OCI-LY1 (cell line): ENCODE measurements at regions not wholly inside any gene's neighbourhood (a gene's known extent, or its start where the extent isn't known, plus 50 kb on each side); places are given as distances from the start of the nearest gene placed in this dataset.

Experiments used
- H2AFZ ChIP-seq: fragments of 200-600 bp; sonication (generic), shearing (Covaris generic); 2 replicates; pipeline ENCODE4 v1.6.0; 2014; ENCODE audit warnings: antibody characterized with exemption, mild to moderate bottlenecking, low read length
- H3F3A ChIP-seq: fragments of 200-600 bp; sonication (generic), shearing (Covaris generic); 2 replicates; pipeline ENCODE4 v1.6.0; 2014; ENCODE audit warnings: mild to moderate bottlenecking, antibody characterized with exemption, low read length, moderate library complexity; ENCODE audit not compliant: insufficient read depth
- H3K27ac ChIP-seq: fragments of 200-600 bp; sonication (generic); 2 replicates; pipeline ENCODE4 v1.5.1; 2014; ENCODE audit warnings: low read length, mixed run types, mild to moderate bottlenecking, low read depth; ENCODE audit not compliant: poor library complexity, severe bottlenecking
- H3K27me3 ChIP-seq: fragments of 200-600 bp; sonication (generic); 2 replicates; pipeline ENCODE4 v1.6.0; 2014; ENCODE audit warnings: antibody characterized with exemption, mild to moderate bottlenecking, low read length, moderate library complexity; ENCODE audit not compliant: insufficient read depth
- H3K36me3 ChIP-seq: fragments of 200-600 bp; sonication (generic); 2 replicates; pipeline ENCODE4 v1.6.1; 2014; ENCODE audit warnings: mild to moderate bottlenecking, antibody characterized with exemption, low read length, moderate library complexity, mixed read lengths; ENCODE audit not compliant: insufficient read depth
- H3K4me1 ChIP-seq: fragments of 200-600 bp; sonication (generic); 2 replicates; pipeline ENCODE4 v1.5.1; 2014; ENCODE audit warnings: mild to moderate bottlenecking, low read length, moderate library complexity; ENCODE audit not compliant: insufficient read depth, severe bottlenecking
- H3K4me2 ChIP-seq: fragments of 200-600 bp; sonication (generic), shearing (Covaris generic); 2 replicates; pipeline ENCODE4 v1.6.1; 2014; ENCODE audit warnings: low read length
- H3K4me3 ChIP-seq: fragments of 200-600 bp; sonication (generic); 2 replicates; pipeline ENCODE4 v1.5.1; 2014; ENCODE audit warnings: low read length, low read depth, mild to moderate bottlenecking, mixed read lengths; ENCODE audit not compliant: poor library complexity, severe bottlenecking
- H3K79me2 ChIP-seq: fragments of 200-600 bp; shearing (Covaris generic); 2 replicates; pipeline ENCODE4 v1.6.1; 2016; ENCODE audit warnings: mixed run types, low read length, mixed read lengths; ENCODE audit not compliant: insufficient read depth
- H3K9ac ChIP-seq: fragments of 200-600 bp; sonication (generic), shearing (Covaris generic); 2 replicates; pipeline ENCODE4 v1.6.1; 2014; ENCODE audit warnings: mild to moderate bottlenecking, low read length, mixed read lengths
- H3K9me2 ChIP-seq: fragments of 200-600 bp; sonication (generic), shearing (Covaris generic); 2 replicates; pipeline ENCODE4 v1.6.1; 2014; ENCODE audit warnings: low read depth, mild to moderate bottlenecking, low read length, mixed read lengths
- H3K9me3 ChIP-seq: fragments of 200-600 bp; shearing (Covaris generic); 2 replicates; pipeline ENCODE4 v1.6.1; 2014; ENCODE audit warnings: low read length, mixed read lengths
- H4K20me1 ChIP-seq: fragments of 200-600 bp; sonication (generic), shearing (Covaris generic); 2 replicates; pipeline ENCODE4 v1.6.0; 2016; ENCODE audit warnings: mild to moderate bottlenecking, low read length; ENCODE audit not compliant: insufficient read depth
- CTCF ChIP-seq: fragments of 200-600 bp; sonication (generic), shearing (Covaris generic); IDR thresholded peaks from 2 replicates; pipeline ENCODE4 v1.5.1; 2017; ENCODE audit warnings: mild to moderate bottlenecking, antibody characterized with exemption, low read length, moderate library complexity, mixed read lengths
- EZH2 ChIP-seq: fragments of 200-600 bp; sonication (generic), shearing (Covaris generic); IDR thresholded peaks from 2 replicates; pipeline ENCODE4 v1.8.0; 2017; ENCODE audit warnings: borderline replicate concordance, mixed run types, mild to moderate bottlenecking, antibody characterized with exemption, low read length, moderate library complexity, mixed read lengths

- Histone ChIP-seq H3F3A (no peaks in the 10 kb centered on the region), H3K9me2 (no peaks in the 10 kb centered on the region)
- TF ChIP-seq EZH2 (no peak), CTCF (no peak)
These were observed 624.8 kb upstream of the NOVA1 start for GRCh38 chr14:27222671-27223070.

GRCh38 chr14:27223906-27224305 lies 626.1 kb upstream of the NOVA1 start:
- H3K27ac ChIP-seq, result no peak overlapping the region
- H3K4me1 ChIP-seq, result no peaks in the 10 kb centered on the region
- H3K9me3 ChIP-seq, result no peaks in the 10 kb centered on the region
- H3K4me3 ChIP-seq, result no peak overlapping the region
- no peaks in the 10 kb centered on the region for H4K20me1 ChIP-seq
- no peaks in the 10 kb centered on the region for H3K9me2 ChIP-seq
- H3F3A ChIP-seq, result no peaks in the 10 kb centered on the region
- H3K9ac ChIP-seq, result no peak overlapping the region
- no peaks in the 10 kb centered on the region for H3K27me3 ChIP-seq
- TF ChIP-seq CTCF, result no peak
- no peak for TF ChIP-seq EZH2
- H3K79me2 ChIP-seq, result no peaks in the 10 kb centered on the region
- H2AFZ ChIP-seq, result no peak overlapping the region
- no peak overlapping the region for H3K4me2 ChIP-seq
- no peaks in the 10 kb centered on the region for H3K36me3 ChIP-seq

More at GRCh38 chr14:27222671-27223070, 624.8 kb upstream of the NOVA1 start:
- no peak overlapping the region for H3K9ac ChIP-seq
- no peak overlapping the region for H3K4me2 ChIP-seq
- no peak overlapping the region for H3K4me3 ChIP-seq
- no peak overlapping the region for H2AFZ ChIP-seq
- H3K4me1 ChIP-seq, result no peaks in the 10 kb centered on the region
- no peaks in the 10 kb centered on the region for H3K27me3 ChIP-seq
- no peaks in the 10 kb centered on the region for H3K36me3 ChIP-seq
- H4K20me1 ChIP-seq, result no peaks in the 10 kb centered on the region
- no peak overlapping the region for H3K27ac ChIP-seq
- H3K9me3 ChIP-seq, result no peaks in the 10 kb centered on the region
- H3K79me2 ChIP-seq, result no peaks in the 10 kb centered on the region

- H3K79me2 ChIP-seq, result no peaks in the 10 kb centered on the region
- H3K9me3 ChIP-seq, result no peaks in the 10 kb centered on the region
- TF ChIP-seq EZH2 (no peak), CTCF (no peak)
- no peak overlapping the region for H3K4me2 ChIP-seq
- no peaks in the 10 kb centered on the region for H3K27me3 ChIP-seq
- H3K9me2 ChIP-seq, result no peaks in the 10 kb centered on the region
- H3K27ac ChIP-seq, result no peak overlapping the region
- no peak overlapping the region for H2AFZ ChIP-seq
- no peaks in the 10 kb centered on the region for H3F3A ChIP-seq
- no peaks in the 10 kb centered on the region for H3K4me1 ChIP-seq
- no peak overlapping the region for H3K9ac ChIP-seq
- no peaks in the 10 kb centered on the region for H3K36me3 ChIP-seq
- no peaks in the 10 kb centered on the region for H4K20me1 ChIP-seq
- no peak overlapping the region for H3K4me3 ChIP-seq
These were observed 630.2 kb upstream of the NOVA1 start for GRCh38 chr14:27228053-27228452.
